HL-60 (cell line): ENCODE measurements at regions not wholly inside any gene's neighbourhood (a gene's known extent, or its start where the extent isn't known, plus 50 kb on each side); places are given as distances from the start of the nearest gene placed in this dataset.

Experiments
- DNase-seq, 2 experiments: peaks; one replicate each; pipeline ENCODE4 v3.0.0-alpha.2; 2010 to 2020; ENCODE audit warnings: low read depth in 1 of 2, low spot score in 1 of 2
- H3K27ac ChIP-seq: fragments of 250-450 bp; sonication (Bioruptor Pico); replicated peaks from 2 replicates; pipeline ENCODE4 v1.5.1; 2020; ENCODE audit warnings: mild to moderate bottlenecking, moderate library complexity
- H3K27me3 ChIP-seq: fragments of 250-450 bp; sonication (Bioruptor Pico); 2 replicates; pipeline ENCODE4 v1.5.1; 2021; ENCODE audit warnings: mild to moderate bottlenecking, moderate library complexity; ENCODE audit not compliant: insufficient read depth, poor library complexity, severe bottlenecking
- H3K4me3 ChIP-seq: replicated peaks from 2 replicates; pipeline ENCODE4 v1.5.1; 2011; ENCODE audit warnings: mild to moderate bottlenecking, control low read depth, low read length; ENCODE audit not compliant: insufficient read depth
- CTCF ChIP-seq: IDR thresholded peaks from one replicate; pipeline ENCODE4 v1.5.1; 2011; ENCODE audit warnings: low read length, control low read depth, inconsistent platforms; ENCODE audit not compliant: insufficient read depth
- GABPA ChIP-seq: IDR thresholded peaks from 2 replicates; pipeline ENCODE4 v1.6.1; 2012; ENCODE audit warnings: low read depth
- POLR2AphosphoS5 ChIP-seq: IDR thresholded peaks from 2 replicates; pipeline ENCODE4 v1.6.1; 2012; ENCODE audit warnings: low read depth
- REST ChIP-seq: IDR thresholded peaks from 2 replicates; pipeline ENCODE4 v1.6.1; 2012; ENCODE audit warnings: low read depth; ENCODE audit not compliant: insufficient replicate concordance
- SPI1 ChIP-seq: IDR thresholded peaks from 2 replicates; pipeline ENCODE4 v1.6.1; 2012; ENCODE audit warnings: low read depth, mild to moderate bottlenecking, borderline replicate concordance

- H3K27me3 ChIP-seq = no peaks in the 10 kb centered on the region
- TF ChIP-seq GABPA (no peak), SPI1 (no peak), POLR2AphosphoS5 (no peak), CTCF (no peak), REST (no peak)
- H3K27ac ChIP-seq = no peak overlapping the region
- no peak for DNase-seq
- no peak overlapping the region for H3K4me3 ChIP-seq
Measured at GRCh38 chr6:18600255-18600654, 213.1 kb downstream of the RNF144B start.

DNA sequence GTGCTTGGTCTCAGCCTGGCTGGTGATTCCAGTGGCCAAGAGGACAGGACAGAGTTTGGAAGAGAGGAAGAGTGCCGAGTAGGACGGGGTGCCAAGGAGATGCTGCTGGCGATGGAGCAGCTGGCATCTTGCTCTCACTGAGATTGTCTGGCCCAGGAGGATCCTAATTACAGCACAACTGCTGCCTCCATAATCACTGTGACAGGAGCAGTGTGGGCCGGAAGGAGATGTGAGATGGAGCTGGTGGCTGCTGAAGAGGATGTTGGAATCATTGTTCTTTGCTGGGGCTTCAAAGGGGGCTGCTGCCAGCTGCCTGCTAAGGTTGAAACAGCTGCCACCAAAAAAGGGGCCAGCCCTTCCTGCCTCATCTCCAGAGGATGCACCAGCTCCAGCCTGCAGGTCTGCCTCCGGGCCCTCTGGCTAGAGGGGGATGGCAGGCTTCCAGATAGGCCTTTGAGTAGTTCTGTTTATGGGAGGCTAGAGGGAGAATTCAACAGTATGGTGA is 214.4 kb downstream of the RNF144B start:
- Histone ChIP-seq H3K27me3 (no peaks in the 10 kb centered on the region), H3K27ac (no peak overlapping the region), H3K4me3 (no peak overlapping the region)
- no peak for DNase-seq
- TF ChIP-seq GABPA (no peak), SPI1 (no peak), CTCF (no peak), POLR2AphosphoS5 (no peak), REST (no peak)

DNA sequence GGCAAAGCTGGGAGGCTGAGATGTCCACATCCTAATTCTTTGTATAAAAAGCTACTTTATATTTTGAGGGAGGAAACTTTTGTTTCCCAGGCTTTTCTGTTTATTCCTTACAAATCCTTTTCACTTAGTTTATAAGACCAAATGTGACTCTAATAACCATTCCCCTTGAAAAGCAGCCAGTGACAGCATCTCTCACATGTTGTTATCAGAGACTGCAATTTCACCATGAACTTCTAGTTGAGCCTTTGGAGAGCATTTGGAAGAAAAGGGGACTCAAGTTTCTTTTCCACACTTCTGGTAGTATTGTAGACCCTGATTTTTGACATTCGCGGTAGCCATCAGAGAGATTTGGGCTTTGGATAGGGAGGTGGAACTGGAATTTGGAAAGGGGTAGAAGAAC is 215.8 kb downstream of the RNF144B start:
- no peak for DNase-seq
- Histone ChIP-seq H3K27me3 (no peaks in the 10 kb centered on the region), H3K4me3 (no peak overlapping the region), H3K27ac (no peak overlapping the region)
- no peak for TF ChIP-seq CTCF

DNA sequence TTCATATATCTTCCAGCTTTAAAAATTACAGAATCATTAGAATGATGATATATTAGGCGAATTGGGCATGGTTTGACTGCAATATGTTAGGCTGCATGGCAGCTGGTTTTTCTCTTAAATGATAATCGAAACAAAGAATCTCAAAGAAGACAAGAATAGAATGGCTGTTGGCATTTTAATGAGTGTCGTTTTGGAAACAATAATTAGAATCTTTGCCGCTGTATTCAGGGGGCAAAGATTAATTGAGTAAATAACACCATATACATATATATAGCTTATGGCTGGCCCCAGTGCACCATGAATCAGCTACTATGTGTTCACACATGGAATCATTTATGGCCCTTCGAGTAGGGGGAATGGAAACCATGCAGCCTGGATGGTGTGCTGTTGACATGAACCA is 216.2 kb downstream of the RNF144B start:
- H3K27me3 ChIP-seq = no peaks in the 10 kb centered on the region
- no peak for TF ChIP-seq POLR2AphosphoS5
- no peak for TF ChIP-seq GABPA
- TF ChIP-seq REST = no peak
- no peak for TF ChIP-seq SPI1
- TF ChIP-seq CTCF = no peak
- no peak for DNase-seq
- H3K27ac ChIP-seq = no peak overlapping the region
- no peak overlapping the region for H3K4me3 ChIP-seq
